PC-3 (cell line): ENCODE measurements at regions not wholly inside any gene's neighbourhood (a gene's known extent, or its start where the extent isn't known, plus 50 kb on each side); places are given as distances from the start of the nearest gene placed in this dataset.

Experiments used
- ATAC-seq: fragments of 200-7000 bp; cut with Tn5 transposase; 2 replicates; pipeline ENCODE4 v1.9.1; 2020; ENCODE audit warnings: mild to moderate bottlenecking, moderate library complexity
- BruUV-seq: library from RNA; stranded (reverse); fragments of 400-500 nt; replicated peaks from 2 replicates; lab custom pipeline; 2021; lab: Mats Ljungman, UMichigan
- CTCF ChIA-PET: fragments of 300-600 bp; sonication (Branson Sonifier 250); formaldehyde crosslinking; loops from one replicate; lab custom pipeline; 2022; ENCODE audit warnings: antibody characterized with exemption; lab: Charles Lee
- POLR2A ChIA-PET: fragments of 300-600 bp; sonication (Branson Sonifier 250); formaldehyde crosslinking; loops from one replicate; lab custom pipeline; 2022; ENCODE audit warnings: antibody characterized with exemption; ENCODE audit not compliant: unreplicated experiment; lab: Charles Lee
- DNase-seq: peaks from one replicate; pipeline ENCODE4 v3.0.0-alpha.2; 2015
- H2AFZ ChIP-seq: fragments of 300-600 bp; sonication (generic); 2 replicates; pipeline ENCODE4 v1.6.0; 2016; ENCODE audit warnings: antibody characterized with exemption, low read length
- H3F3A ChIP-seq: fragments of 300-600 bp; sonication (generic); one replicate; pipeline ENCODE4 v1.6.0; 2017; ENCODE audit warnings: antibody characterized with exemption, low read length, control low read depth, mild to moderate bottlenecking; ENCODE audit not compliant: unreplicated experiment
- H3K27ac ChIP-seq: fragments of 300-600 bp; sonication (generic); 2 replicates; pipeline ENCODE4 v1.5.1; 2016; ENCODE audit warnings: mild to moderate bottlenecking, low read length
- H3K27me3 ChIP-seq: fragments of 300-600 bp; sonication (generic); 2 replicates; pipeline ENCODE4 v1.6.1; 2016; ENCODE audit warnings: low read length, mixed read lengths
- H3K36me3 ChIP-seq: fragments of 300-600 bp; sonication (generic); 2 replicates; pipeline ENCODE4 v1.6.1; 2016; ENCODE audit warnings: low read depth, mixed run types, low read length, mixed read lengths
- H3K4me1 ChIP-seq: fragments of 300-600 bp; sonication (generic); 2 replicates; pipeline ENCODE4 v1.5.1; 2016; ENCODE audit warnings: low read length; ENCODE audit not compliant: insufficient read depth
- H3K4me2 ChIP-seq: fragments of 300-600 bp; sonication (generic); 2 replicates; pipeline ENCODE4 v1.6.0; 2016; ENCODE audit warnings: low read length
- H3K4me3 ChIP-seq: fragments of 300-600 bp; sonication (generic); 2 replicates; pipeline ENCODE4 v1.5.1; 2016; ENCODE audit warnings: mild to moderate bottlenecking, low read length, mixed read lengths
- H3K79me2 ChIP-seq: fragments of 300-600 bp; sonication (generic); 2 replicates; pipeline ENCODE4 v1.6.1; 2017; ENCODE audit warnings: low read length, mixed read lengths
- H3K9ac ChIP-seq: fragments of 300-600 bp; sonication (generic); 2 replicates; pipeline ENCODE4 v1.6.0; 2016; ENCODE audit warnings: mild to moderate bottlenecking, low read length
- H3K9me2 ChIP-seq: fragments of 300-600 bp; sonication (generic); replicated peaks from 2 replicates; pipeline ENCODE4 v1.6.1; 2016; ENCODE audit warnings: mixed run types, low read length, mixed read lengths
- H3K9me3 ChIP-seq: fragments of 300-600 bp; sonication (generic); 2 replicates; pipeline ENCODE4 v1.6.1; 2016; ENCODE audit warnings: low read length, mixed read lengths
- H4K20me1 ChIP-seq: fragments of 300-600 bp; sonication (generic); 2 replicates; pipeline ENCODE4 v1.6.1; 2016; ENCODE audit warnings: low read length, mixed read lengths
- CTCF ChIP-seq: fragments of 300-600 bp; sonication (generic); conservative IDR thresholded peaks from 2 replicates; pipeline ENCODE4 v1.5.1; 2017; ENCODE audit warnings: antibody characterized with exemption, low read depth, mild to moderate bottlenecking, low read length
- EZH2 ChIP-seq: fragments of 300-600 bp; sonication (generic); IDR thresholded peaks from one replicate; pipeline ENCODE4 v1.6.1; 2017; ENCODE audit warnings: antibody characterized with exemption, mild to moderate bottlenecking, low read length; ENCODE audit not compliant: unreplicated experiment
- EZH2phosphoT487 ChIP-seq: fragments of 300-600 bp; sonication (generic); IDR thresholded peaks from 2 replicates; pipeline ENCODE4 v1.6.1; 2018; ENCODE audit warnings: mild to moderate bottlenecking, antibody characterized with exemption, low read length, borderline replicate concordance
- intact Hi-C: fragments of 100-400 bp; cut with micrococcal nuclease; formaldehyde crosslinking; loops from 2 replicates; pipeline ENCODE4 v1.9.0; 2023

- Histone ChIP-seq H3K27me3 (no peaks in the 10 kb centered on the region), H3K4me3 (no peak overlapping the region), H3K36me3 (no peaks in the 10 kb centered on the region), H3K4me2 (no peak overlapping the region), H3F3A (peaks cover 13% of the 10 kb centered on the region), H2AFZ (no peak overlapping the region), H3K27ac (no peak overlapping the region), H3K9me2 (no peaks in the 10 kb centered on the region), H4K20me1 (no peaks in the 10 kb centered on the region), H3K79me2 (no peaks in the 10 kb centered on the region), H3K4me1 (peaks cover 49% of the 10 kb centered on the region), H3K9me3 (no peaks in the 10 kb centered on the region), H3K9ac (no peak overlapping the region)
- BruUV-seq: no TSS peak
- TF ChIP-seq EZH2phosphoT487: no peak
- no peak for TF ChIP-seq EZH2
- TF ChIP-seq CTCF: no peak
- CTCF ChIA-PET: no interaction called here
- POLR2A ChIA-PET: no interaction called here
- intact Hi-C loops: loop anchor here (5.0 kb wide), 2 partner anchors 83 to 307 kb away; no protein-coding TSS in a partner anchor
- no peak for DNase-seq
- ATAC-seq: no peak
Measured at GRCh38 chr13:34159946-34160345, 342.0 kb downstream of the RFC3 start.

GRCh38 chr13:34161931-34162543 is 344.1 kb downstream of the RFC3 start:
- intact Hi-C loops: loop anchor here (2.0 to 5.0 kb wide), 2 partner anchors 251 to 305 kb away; no protein-coding TSS in a partner anchor
- H3K79me2 ChIP-seq: no peaks in the 10 kb centered on the region
- ChIA-PET CTCF (no interaction called here), POLR2A (interaction anchor here (0.7 kb wide), 1 partner anchor 312 kb away, joined by 3 read pairs; no protein-coding TSS in a partner anchor)
- no peaks in the 10 kb centered on the region for H4K20me1 ChIP-seq
- H3K27me3 ChIP-seq: no peaks in the 10 kb centered on the region
- ATAC-seq (peak; percentile 82), DNase-seq (peak; percentile 77)
- peak overlapping the region; percentile 54 for H2AFZ ChIP-seq
- H3K9ac ChIP-seq: peak overlapping the region; percentile 78
- H3K4me3 ChIP-seq: peak overlapping the region; percentile 38; the same call in 1 of the 2 replicates
- TF ChIP-seq EZH2 (no peak), EZH2phosphoT487 (no peak), CTCF (no peak)
- peaks cover 33% of the 10 kb centered on the region for H3K4me1 ChIP-seq
- H3K9me3 ChIP-seq: no peaks in the 10 kb centered on the region
- no peaks in the 10 kb centered on the region for H3F3A ChIP-seq
- peak overlapping the region; percentile 95 for H3K27ac ChIP-seq
- H3K36me3 ChIP-seq: no peaks in the 10 kb centered on the region
- H3K4me2 ChIP-seq: peak overlapping the region; percentile 75
- H3K9me2 ChIP-seq: no peaks in the 10 kb centered on the region
- no TSS peak for BruUV-seq

GRCh38 chr13:34162544-34162933 is 344.6 kb downstream of the RFC3 start:
- H4K20me1 ChIP-seq: no peaks in the 10 kb centered on the region
- peak overlapping the region; percentile 95 for H3K27ac ChIP-seq
- DNase-seq: no peak
- ChIA-PET POLR2A (interaction anchor here (0.7 kb wide), 1 partner anchor 313 kb away, joined by 3 read pairs; no protein-coding TSS in a partner anchor), CTCF (no interaction called here)
- H3K4me3 ChIP-seq: peak overlapping the region; percentile 38; the same call in 1 of the 2 replicates
- peak overlapping the region; percentile 54 for H2AFZ ChIP-seq
- H3F3A ChIP-seq: no peaks in the 10 kb centered on the region
- no peaks in the 10 kb centered on the region for H3K79me2 ChIP-seq
- ATAC-seq: peak; percentile 40
- intact Hi-C loops: loop anchor here (2.0 to 5.0 kb wide), 2 partner anchors 250 to 305 kb away; no protein-coding TSS in a partner anchor
- H3K27me3 ChIP-seq: no peaks in the 10 kb centered on the region
- TF ChIP-seq EZH2phosphoT487 (no peak), CTCF (no peak), EZH2 (no peak)
- no peaks in the 10 kb centered on the region for H3K9me3 ChIP-seq
- no peaks in the 10 kb centered on the region for H3K36me3 ChIP-seq
- H3K4me1 ChIP-seq: peaks cover 33% of the 10 kb centered on the region
- H3K9me2 ChIP-seq: no peaks in the 10 kb centered on the region
- BruUV-seq: no TSS peak
- H3K4me2 ChIP-seq: peak overlapping the region; percentile 75
- H3K9ac ChIP-seq: peak overlapping the region; percentile 75
